ENCODE measurements at regions not wholly inside any gene's neighbourhood (a gene's known extent, or its start where the extent isn't known, plus 50 kb on each side); places are given as distances from the start of the nearest gene placed in this dataset.

DNA sequence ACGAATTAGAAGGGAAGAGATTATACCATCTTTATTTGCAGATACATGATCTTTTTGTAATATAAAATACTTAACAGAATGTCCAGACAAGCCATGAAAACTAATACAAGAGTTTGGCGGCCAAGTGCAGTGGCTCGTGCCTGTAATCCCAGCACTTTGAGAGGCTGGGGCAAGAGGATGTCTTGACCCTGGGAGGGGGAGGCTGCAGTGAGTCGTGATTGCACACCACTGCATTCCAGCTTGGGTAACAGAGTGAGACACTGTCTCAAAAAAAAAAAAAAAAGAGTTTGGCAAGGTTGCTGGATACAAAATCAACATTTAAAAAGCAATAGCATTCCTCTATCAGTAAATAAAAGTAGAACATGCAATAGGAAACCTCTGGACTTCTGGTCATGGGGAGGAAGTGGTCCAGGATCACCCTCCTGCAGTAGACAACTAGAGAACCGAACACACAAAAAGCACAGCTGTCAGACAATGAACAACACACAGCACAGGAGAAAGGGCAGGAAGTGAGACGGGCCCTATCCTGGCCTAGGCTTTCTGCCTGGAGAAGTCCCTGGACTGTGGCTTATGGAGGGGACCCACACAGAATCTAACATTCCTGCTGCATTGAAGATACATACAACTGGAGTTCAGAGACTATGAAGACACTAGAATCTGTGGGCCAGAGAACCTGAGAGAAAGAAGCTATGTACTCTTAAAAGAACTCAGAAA lies 118.9 kb upstream of the ARL4C start:
- DNase-seq (ENCODE audit: low read depth in 2 of 3, low spot score in 2 of 3), result no peak

DNA sequence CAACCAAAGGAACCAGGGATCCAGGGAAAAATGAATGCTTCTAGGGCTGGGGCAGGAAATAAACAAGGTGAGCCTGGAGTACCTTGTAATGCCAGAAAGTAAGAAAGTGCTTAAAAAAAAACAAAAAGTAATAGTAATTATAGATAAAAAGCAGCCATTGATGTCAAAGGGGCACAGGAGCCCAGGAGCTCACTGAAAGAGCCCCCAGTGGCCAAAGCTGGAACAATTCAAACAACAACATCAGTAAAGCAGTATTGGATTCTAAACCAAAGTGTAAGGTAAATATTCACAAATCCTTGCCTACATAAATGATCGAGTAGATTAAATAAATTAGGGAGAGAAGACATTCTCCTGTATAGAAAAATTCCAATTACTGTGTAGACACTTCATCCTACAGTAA lies 114.3 kb upstream of the ARL4C start:
- no peak for DNase-seq (ENCODE audit: low read depth in 2 of 3, low spot score in 2 of 3)

DNA sequence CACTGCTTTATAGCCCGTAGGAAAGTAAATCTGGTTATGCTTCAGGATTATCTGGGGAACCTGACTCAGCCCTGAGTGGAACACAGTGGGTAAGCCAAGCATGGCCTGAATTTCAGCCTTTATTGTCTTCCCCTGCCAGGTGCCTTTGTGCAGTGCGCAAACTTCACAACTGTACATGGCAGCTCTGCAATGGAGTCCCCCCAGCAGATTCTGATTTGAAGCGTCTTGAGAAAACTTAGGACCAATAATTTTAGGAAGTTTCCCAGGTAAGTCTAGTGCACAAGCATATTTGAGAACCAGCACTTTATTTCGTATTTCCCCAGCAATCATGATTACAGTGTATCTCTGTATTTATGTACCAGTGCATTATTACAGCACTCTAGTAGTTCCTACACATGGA lies 112.1 kb upstream of the ARL4C start:
- DNase-seq (ENCODE audit: low read depth in 2 of 3, low spot score in 2 of 3), result no peak

DNA sequence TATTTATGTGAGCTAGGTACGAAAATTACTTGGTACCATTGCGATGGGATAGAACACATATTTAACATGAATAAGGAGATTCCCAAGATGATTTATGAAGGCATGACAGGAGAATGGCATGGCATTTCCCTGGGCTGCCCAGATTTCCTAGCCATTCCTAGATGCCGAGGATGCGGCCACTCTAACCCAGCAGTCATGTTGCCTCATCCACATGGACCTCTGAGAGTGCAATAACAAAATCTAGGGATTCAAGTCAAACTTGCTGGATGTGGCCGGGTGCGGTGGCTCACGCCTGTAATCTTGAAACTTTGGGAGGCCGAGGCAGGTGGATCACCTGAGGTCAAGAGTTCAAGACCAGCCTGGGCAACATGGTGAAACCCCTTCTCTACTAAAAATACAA lies 110.8 kb upstream of the ARL4C start:
- DNase-seq (ENCODE audit: low read depth in 2 of 3, low spot score in 2 of 3), result no peak

DNA sequence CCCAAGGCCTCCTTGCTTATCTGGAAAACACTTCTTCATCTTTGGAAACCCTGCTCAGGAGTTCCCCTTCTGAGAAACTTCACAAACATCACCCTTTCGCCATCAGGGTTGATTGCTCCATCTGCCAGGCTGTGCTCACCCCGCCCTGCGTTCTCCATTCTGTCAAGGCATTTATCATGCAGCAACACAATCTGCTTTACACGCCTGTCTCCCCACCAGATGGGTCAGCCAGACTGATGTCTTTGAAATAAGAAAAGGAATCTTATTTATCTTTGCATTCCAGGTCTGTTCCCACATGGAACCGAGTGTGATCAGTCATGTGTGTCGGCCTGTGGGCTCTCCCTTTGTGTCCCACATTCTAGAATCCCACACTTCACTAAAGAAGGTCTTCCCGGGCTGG lies 110.0 kb upstream of the ARL4C start:
- no peak for DNase-seq (ENCODE audit: low read depth in 2 of 3, low spot score in 2 of 3)

DNA sequence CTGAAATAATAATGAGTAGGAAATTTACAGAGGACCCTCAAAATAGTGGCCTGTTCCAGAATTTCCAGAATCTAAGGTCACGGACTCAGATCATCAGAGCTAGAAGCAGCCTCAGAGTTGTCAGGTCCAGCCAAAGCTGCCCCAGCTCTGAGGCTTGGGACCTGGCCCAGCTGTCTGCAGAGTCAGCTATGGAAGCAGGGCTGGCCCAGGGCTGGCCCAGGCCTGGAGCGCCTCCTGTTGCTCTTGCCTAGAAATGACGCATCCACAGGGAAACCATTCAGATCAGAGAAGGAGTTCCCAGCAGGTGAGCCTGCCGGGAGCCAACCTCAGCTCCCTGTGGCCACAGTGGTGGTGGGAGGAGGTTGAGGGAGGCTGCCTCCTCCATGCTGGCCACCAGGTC lies 106.7 kb upstream of the ARL4C start:
- DNase-seq (ENCODE audit: low read depth in 2 of 3, low spot score in 2 of 3), result no peak

DNA sequence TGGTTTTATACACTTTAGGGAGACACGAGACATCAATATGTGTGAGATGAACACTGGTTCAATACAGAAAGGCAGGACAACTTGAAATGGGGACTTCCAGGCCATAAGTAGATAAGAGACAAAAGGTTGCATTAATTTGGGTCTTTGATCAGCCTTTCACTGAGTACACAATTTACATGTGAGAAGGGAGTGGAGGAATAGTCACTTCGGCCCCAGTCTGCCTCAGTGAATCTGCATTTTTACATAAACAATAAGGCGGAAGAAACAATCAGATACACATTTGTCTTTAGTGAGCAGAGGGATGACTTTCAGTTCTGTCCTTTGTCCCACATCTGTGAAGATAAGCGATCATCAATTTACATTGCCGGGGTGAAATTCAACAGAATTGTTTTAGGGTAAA lies 104.3 kb upstream of the ARL4C start:
- DNase-seq (ENCODE audit: low read depth in 2 of 3, low spot score in 2 of 3), result no peak

DNA sequence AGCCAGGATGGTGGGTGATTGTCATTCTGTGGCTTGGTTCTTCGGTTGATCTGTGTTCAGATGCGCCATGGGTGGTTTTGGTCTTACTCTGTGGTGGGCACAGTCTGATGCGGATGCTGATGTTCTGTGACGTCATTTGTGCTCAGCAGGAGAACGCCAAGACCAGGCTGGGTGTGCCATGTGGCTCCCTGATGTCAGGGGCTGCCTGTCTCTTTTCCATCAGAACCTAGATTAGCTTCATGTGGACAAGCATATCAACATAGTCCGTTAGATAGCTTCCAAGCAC lies 100.6 kb upstream of the ARL4C start:
- no peak for DNase-seq (ENCODE audit: low read depth in 2 of 3, low spot score in 2 of 3)

DNA sequence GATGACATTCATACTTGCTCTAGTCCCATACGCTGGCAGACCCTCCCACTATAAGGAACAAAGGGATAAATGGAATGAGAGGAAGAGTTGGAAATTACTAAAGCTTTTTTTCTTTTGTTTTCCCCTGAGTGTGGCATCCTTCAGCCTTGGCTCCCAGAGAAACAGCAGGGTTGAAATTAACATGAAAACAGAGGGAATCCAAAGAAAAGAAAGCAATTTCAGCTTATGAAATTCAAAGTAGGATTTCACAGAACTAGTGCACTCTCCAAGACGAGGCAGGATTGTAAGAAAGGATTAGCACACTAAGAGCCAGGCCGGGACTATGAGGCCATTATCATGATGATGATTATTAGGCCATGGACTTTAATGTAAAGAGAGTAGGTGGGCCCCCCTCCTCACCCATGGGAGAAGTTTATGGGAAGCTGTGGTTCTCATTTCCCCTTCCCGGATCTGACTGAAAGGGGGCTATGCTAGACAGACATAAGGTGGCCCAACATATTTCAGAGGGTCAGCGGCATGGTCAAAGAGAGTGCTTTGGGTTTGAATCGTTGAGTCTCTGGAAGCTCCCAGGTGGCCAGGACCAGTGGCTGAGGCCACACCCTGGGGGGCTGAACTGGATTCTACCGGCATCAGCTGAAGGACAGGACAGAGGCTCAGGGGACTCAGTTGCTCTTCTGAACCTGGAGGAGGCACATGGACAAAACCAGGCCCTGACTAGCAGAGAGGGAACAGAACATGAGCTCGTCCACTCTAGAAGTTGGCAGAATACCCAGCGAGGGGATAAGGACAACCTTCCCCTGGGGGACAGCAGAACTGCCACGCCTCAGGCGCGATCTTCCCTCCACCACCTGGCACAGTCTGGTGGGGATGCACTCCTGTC lies 100.1 kb upstream of the ARL4C start:
- DNase-seq (ENCODE audit: low read depth in 2 of 3, low spot score in 2 of 3), result no peak

DNA sequence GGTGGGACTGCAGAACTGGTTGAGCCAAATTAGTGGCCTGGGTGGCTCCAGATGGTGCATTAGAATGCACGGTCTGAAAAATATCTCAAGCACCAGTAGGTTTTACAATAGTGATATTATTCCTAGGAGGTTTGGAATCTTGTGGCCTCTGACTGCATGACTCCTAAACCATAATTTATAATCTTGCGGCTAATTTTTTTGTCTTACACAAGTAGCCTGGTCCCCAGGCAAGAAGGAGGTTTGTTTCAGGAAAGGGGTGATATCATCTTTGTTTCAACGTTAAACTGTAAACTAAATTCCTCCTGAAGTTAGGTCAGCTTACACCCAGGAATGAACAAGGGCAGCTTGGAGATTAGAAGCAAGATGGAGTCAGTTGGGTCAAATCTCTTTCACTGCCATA lies 98.9 kb upstream of the ARL4C start:
- DNase-seq (ENCODE audit: low read depth in 2 of 3, low spot score in 2 of 3), result no peak

DNA sequence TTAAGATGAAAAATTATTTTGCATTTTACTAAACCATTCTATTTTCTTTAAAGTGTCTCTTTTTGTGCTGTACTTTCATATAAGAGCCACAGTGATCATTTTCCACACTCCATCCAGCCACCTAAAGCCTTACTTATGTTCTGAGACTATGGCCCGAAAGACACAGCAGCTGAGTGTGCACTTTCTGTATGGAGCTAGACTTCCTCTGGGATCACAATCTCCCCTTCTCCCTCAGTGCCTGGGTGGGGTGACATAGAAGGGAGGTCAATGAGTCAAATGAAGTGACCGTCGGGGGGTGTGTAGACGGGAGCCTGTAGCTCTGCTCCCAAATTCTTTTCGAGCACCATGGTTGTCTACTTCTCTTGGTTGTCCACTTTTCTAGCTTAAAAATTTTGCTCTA lies 97.8 kb upstream of the ARL4C start:
- DNase-seq (ENCODE audit: low read depth in 2 of 3, low spot score in 2 of 3), result no peak

DNA sequence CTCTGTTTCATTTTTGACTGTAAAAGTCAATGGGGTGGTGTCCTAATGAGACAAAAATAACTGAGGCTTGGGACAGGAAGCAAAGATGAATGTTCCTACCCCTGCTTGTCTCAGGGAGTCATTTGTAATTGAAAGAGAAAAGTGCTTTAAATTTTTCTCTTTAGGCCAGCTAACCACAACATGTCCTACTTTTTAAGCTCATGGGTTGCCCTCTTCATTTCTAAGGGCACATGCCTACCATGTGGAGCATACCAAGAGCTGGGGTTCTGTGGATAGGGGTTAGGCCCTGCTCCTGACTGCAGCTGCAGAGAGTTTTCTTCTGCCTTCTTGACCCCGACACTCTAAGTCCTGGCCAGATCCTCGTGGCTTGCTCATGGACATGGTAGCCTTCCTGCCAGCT lies 96.8 kb upstream of the ARL4C start:
- no peak for DNase-seq (ENCODE audit: low read depth in 2 of 3, low spot score in 2 of 3)

DNA sequence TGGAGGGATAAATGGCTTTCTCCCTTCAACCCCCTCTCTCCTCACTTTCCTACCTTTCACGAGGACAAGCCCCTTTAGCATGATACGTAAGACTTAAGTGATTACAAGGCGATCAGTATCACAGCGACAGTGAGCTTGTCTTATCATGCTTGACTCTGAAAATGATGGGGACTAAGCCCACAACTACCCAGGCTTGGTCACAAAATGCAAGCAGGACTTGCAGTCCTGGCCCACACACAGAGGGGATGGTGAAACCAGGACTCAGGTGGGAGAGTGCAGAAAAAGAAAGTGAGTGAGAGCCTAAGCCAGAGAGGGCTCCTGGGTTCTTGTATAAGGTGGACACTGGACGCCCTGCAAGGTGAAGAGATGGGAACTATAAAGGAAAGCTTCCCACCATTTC lies 95.7 kb upstream of the ARL4C start:
- no peak for DNase-seq (ENCODE audit: low read depth in 2 of 3, low spot score in 2 of 3)

DNA sequence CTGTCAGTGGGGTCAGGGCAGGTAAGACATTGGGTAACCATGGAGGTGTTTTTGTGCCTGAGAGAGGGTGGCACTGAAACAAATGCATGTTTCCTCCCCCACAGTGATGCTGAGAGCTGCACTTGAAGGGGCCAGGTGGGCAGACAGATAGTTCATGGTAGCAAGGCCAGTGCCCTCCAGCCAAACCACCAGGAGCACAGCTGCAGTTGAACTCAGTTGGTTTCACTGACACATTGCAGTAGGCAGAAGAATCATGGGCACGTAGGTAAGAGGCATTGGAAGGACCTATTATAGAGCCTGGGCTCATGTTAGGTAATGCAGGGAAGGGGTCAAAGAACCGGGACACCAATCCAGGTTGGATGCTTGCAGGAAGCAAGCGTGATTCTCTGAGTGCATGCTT lies 93.2 kb upstream of the ARL4C start:
- no peak for DNase-seq (ENCODE audit: low read depth in 2 of 3, low spot score in 2 of 3)

DNA sequence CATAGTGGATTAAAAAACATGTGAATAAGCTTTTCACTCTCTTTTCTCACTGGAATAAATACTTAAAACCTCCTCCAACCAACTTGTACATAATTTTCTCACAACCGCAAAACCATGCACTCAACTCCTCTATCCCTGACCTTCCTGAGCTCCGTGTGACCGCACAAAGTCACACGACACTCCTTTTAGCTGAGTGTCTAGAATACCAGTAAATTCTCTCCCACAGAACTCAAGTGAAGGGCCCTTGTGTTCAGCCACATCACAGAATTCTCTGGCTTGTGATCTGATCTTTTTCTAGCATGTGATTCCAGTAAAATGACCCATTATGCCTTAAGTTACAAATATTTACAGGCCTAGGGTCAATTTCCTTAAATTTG lies 91.2 kb upstream of the ARL4C start:
- DNase-seq (ENCODE audit: low read depth in 2 of 3, low spot score in 2 of 3), result no peak

DNA sequence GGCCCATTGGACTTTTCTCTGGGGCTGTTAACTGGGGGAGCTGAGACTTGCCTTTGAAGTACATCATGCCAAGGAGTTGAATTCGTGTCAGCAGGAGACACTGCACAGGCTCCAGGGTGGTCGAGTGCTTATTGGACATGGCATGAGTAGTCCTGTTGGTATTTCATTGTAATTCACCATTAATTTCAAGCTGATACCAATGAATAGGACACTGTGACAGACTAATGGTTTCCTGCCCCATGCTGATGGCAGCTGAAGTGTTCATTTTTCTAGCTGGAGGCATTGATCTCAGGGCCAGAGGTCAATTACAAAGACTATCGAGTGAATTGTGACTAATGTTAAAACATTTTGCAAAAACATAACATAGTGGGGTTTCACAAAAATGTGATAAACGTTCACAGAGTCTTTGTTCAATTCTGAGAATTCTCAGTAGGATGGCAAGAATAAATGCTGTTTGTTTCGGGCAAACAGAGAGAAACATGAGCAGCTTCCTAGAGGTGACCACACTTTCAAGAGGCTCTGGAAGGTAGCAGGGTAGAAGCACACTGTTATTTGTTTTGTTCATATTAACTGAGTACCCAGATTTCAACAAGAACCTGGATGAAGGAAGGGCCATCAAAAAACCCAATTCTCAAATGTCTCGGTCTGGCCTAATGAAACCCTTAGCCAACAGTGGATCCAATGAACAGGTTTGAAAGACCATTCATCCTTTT lies 90.6 kb upstream of the ARL4C start:
- no peak for DNase-seq (ENCODE audit: low read depth in 2 of 3, low spot score in 2 of 3)

DNA sequence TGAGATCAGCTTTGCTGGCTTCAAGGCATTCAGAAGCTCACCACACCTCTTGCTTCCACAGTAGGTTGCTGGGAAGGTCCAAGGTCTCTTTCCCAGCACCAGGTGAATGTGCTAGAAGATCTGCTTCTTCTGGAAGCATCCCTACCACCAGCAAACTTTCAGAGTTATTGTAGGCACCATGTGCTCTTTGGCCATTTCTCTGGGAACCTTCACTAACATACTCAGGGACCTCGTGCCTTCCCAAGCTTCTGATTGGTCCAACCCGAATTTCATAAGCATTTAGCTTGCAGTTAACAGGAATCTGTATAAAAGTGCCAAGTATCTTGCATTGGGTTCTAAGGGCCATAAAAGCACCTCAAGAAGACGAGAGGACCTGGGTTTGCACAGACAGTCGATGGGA lies 86.5 kb upstream of the ARL4C start:
- DNase-seq (ENCODE audit: low read depth in 2 of 3, low spot score in 2 of 3), result no peak

DNA sequence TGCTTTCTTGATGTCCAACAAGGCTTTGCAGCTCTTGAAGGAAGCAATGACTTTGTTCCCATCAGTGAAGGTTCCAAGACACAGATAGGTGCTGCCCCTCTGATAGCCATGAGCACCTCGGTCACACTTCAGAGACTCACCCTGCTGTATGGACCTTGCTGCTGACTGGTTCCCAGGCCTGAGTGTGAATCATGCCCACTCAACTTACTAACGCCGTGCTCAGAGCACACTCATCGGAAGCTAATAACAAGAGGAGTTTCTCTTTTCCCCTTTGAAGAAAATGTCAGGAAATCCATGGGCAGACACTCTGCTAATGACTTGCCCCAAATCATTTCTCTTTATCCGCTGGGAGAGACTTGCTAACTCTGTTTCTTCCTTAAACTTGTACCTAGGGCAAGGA lies 83.8 kb upstream of the ARL4C start:
- no peak for DNase-seq (ENCODE audit: low read depth in 2 of 3, low spot score in 2 of 3)

DNA sequence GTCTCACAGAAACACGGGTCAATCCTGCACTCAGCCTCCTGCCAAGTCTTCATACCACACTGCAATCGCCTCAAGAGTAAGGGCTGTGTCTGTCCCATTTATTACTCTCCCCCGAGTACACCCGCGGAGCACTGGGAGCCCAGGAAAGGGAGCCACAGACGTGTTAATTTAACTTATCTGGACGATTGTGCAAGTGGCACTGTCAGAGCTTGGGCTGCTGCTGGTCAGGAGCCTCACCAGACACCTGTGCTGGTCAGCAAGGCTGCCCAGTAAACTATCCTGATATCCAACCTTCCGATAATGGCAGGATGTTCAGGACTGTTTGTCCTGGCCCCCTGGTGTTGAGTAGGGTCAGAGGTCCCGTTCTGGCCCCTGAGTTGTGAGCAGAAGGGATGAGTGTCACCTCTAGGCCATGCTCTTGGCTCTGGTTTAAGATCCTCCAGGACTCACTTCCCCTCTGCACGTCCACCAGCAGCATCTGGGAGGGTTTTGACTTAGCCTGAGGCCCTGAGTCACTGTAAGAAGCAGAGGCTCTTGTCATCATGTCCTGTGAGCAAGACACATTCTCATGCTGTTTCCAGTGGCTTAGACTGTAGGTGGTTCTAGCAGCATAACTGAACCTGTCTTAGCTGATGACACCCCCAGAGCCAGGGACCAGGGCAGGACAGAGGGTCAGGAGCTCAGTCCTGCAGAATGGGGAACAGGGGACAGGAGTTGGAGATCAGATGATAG lies 82.5 kb upstream of the ARL4C start:
- no peak for DNase-seq (ENCODE audit: low read depth in 2 of 3, low spot score in 2 of 3)

DNA sequence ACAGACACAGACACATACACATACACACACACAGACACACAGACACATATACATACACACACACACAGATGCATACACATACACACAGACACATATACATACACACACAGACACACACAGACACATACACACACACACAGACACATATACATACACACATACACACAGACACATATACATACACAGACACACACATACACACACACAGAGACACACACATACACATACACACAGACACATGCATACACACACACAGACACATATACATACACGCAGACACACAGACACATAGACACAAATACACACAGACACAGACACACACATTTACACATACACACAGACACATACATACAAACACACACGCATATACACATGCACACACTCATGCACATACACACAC lies 81.5 kb upstream of the ARL4C start:
- DNase-seq (ENCODE audit: low read depth in 2 of 3, low spot score in 2 of 3), result no peak

DNA sequence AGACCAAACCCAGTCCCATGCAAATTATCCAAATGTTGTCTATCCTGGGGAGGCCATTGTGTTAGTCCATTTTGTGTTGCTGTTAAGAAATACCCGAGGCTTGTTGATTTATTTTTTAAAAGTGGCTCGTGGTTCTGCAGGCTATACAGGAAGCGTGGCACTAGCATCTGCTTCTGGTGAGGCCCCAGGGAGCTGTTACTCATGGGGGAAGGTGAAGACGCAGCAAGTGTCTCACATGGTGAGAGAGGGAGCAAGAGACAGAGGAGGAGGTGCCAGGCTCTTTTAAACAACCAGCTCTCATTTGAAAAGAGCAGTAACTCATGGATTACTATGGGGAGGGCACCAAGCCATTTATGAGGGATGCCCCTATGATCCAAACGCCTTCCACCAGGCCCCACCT lies 80.3 kb upstream of the ARL4C start:
- no peak for DNase-seq (ENCODE audit: low read depth in 2 of 3, low spot score in 2 of 3)

All from activated CD8-positive, alpha-beta memory T cell treated with anti-CD3 and anti-CD28 coated beads for 48 hours (primary cell).